HG02884 (cell line): ENCODE measurements at regions not wholly inside any gene's neighbourhood (a gene's known extent, or its start where the extent isn't known, plus 50 kb on each side); places are given as distances from the start of the nearest gene placed in this dataset.
A peak's percentile ranks its signal among the peaks of the same experiment; 100 is the strongest.

Experiments
- ATAC-seq: cut with Tn5 transposase; IDR thresholded peaks from one replicate; pipeline ENCODE4 v1.9.1; 2021; ENCODE audit warnings: mild to moderate bottlenecking, moderate library complexity; ENCODE audit not compliant: unreplicated experiment

DNA sequence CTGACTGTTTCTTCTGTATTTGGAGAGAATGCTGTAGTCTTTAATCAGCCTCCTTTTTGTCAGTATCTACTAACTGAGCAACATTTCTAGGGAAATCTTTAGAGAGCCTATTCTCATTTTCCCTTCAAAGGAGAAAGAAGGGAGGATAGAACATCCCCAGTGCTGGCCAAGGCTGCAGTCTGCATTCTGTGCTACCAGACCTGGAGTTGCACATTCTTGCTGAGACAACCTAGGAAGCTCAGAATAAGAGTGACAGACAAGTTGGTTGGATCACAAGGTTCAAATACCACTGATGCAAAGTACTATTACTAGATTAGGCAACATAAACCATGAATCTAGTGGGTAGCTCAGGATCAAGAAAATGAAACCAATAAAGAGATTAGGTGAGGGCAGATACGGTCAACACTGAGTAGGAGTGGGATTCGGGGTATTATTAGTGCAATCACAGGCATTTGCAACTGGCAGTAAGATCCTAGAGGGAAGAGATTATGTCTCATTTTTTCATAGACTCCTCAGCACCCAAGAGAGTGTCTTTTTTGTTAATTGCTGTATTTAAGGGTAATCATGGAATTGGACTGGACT lies 213.5 kb upstream of the FAM83B start:
- ATAC-seq = no peak

GRCh38 chr6:54633601-54634000 lies 213.0 kb upstream of the FAM83B start:
- ATAC-seq = no peak

DNA sequence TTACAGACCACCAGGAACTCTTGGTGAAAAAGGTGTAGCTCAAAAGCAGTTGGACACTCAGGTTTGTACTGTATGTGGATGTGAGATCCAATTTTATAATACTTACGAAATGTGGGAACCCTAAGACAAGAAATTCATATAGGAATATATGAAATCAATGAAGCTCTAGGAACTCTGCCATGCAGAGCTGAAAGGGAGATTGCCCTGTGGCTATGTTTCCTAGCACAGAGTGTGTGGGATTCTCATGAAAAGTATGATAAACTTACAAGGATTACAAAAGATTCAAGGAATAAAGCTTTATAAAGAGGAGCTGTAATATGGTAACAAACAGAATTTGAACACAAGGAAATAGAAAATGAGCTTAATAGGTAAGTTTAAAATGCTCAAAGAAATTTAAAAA lies 205.7 kb upstream of the FAM83B start:
- no peak for ATAC-seq

- no peak for ATAC-seq
Observed at GRCh38 chr6:54646069-54646950, 200.3 kb upstream of the FAM83B start.

DNA sequence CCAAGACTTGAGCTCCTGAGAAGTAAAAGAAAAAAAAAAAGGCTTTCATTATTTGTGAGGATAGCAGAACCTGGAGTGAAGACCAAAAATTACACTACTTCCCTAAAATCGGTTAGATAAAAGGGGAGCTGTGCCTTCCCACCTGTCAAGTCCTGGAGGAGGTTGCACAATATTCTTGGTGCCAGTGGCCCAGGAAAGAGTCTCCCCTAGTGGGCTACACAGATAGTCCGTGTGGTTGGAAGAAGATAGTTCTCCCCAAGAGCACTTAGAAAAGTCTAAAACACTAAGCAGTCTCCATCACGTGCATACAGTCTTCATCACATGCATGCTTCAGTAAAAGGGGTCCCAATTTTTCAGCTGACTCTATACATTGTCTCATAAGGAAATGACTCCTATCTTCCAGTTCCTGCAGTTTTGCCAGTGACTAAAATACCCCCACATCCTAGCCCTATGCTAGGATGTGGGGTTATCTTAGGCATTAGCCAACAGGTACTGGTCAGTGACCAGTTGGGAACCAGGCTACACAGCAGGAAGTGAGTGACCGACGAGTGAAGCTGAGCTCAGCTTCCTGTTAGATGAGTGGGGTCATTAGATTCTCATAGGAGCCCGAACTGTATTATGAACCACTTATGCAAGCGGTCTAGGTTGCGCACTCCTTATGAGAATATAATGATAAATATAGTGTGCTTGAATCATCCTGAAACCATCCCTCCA lies 199.5 kb upstream of the FAM83B start:
- ATAC-seq = no peak

DNA sequence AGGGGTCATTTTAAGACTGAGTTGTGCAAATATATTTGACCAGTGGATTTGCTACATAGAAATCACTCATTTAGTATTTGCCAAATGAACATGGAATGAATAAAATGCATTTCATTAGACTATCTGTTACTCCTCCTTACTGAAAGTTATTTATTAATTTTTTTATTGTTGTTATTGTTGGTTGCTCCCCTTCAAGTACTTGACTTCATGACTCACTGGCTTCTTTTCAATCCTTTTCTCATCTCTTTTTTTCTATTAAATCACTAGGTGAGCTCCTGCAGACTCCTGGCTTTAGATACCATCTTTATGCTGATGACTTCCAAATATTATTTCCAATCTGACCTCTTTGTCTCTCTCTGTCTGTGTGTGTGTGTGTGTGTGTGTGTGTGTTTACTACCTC lies 192.2 kb upstream of the FAM83B start:
- no peak for ATAC-seq

GRCh38 chr6:54655162-54655561 lies 191.4 kb upstream of the FAM83B start:
- ATAC-seq = no peak

DNA sequence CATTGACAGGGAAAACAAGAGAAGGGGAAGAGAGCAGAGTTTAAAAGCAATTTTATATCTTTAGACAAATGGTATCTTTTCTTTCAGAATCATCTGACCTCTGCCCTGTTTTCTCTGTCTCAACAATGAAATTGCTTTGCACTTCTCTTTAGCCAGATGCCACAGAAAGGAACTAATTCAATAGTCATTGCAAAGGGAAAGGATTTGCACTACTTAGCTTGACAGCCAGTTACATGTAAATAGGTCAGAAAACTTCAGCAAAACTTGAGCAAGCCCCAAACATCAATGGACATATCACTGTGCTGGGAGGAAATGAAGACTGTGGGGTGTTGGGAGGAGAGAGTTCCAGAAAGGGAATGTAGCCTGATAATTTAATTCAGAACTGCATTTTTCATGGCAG lies 181.3 kb upstream of the FAM83B start:
- ATAC-seq = no peak

DNA sequence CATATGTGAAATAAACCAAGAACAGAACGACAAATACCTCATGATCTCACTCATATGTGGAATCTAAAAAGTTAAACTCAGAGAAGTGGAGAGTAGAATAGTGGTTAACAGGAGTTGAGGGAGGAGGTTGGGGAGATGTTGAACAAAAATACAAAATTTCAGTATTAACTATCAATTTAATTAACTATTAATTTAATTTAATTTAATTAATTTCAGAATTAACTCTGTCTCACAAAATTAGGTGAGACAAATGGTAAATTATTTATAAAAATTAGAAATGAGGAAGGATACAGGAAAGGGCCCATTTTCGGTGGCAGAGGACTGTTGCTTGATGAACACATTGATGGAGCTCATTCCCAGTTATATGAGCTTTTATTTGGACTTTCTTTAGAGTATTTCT lies 166.0 kb upstream of the FAM83B start:
- ATAC-seq = no peak

- no peak for ATAC-seq
Observed at GRCh38 chr6:54681267-54681666, 165.3 kb upstream of the FAM83B start.

- no peak for ATAC-seq
Observed at GRCh38 chr6:54681987-54682386, 164.6 kb upstream of the FAM83B start.

DNA sequence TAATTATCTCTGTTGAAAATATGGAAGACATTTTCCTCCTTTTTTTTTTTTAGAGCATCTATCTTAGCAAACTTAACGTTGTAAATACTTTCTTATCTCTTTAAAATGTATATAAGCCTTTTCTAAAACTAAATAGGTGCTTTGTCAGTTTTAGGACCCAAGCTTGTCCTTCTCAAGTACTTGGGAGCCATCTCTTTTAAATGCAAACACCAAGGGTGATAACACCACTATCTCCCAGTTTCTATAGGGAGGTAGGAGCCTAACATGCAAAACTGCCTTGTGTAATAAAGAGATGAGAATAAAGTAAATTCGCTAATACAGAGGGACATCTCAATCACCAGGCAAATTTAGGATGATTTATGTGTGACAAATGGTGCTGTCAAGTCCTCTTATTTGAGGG lies 157.0 kb upstream of the FAM83B start:
- no peak for ATAC-seq

GRCh38 chr6:54690596-54690995 lies 156.0 kb upstream of the FAM83B start:
- ATAC-seq = no peak

- no peak for ATAC-seq
Observed at GRCh38 chr6:54694928-54695532, 151.5 kb upstream of the FAM83B start.

- no peak for ATAC-seq
Observed at GRCh38 chr6:54695815-54696214, 150.8 kb upstream of the FAM83B start.

GRCh38 chr6:54697424-54697823 lies 149.1 kb upstream of the FAM83B start:
- no peak for ATAC-seq

DNA sequence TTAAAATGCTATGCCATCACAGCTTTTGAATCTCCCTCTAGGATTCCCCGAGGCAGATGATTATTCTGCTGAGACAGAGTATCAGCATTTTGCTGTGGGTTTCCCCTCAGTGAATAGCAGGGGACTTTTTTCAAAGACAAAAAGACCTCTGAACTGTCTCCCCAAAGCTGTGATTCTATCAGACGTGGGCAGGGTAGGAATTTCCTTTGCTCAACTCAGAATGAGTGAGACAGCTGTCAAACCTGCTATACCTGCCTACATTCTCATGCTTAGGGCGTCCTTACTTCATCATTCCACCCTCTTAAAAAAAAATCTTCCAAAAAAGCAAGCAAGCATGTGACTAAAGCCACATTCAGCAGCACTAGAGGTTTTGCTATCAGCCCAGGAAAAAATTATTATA lies 147.6 kb upstream of the FAM83B start:
- peak; percentile 88 for ATAC-seq

DNA sequence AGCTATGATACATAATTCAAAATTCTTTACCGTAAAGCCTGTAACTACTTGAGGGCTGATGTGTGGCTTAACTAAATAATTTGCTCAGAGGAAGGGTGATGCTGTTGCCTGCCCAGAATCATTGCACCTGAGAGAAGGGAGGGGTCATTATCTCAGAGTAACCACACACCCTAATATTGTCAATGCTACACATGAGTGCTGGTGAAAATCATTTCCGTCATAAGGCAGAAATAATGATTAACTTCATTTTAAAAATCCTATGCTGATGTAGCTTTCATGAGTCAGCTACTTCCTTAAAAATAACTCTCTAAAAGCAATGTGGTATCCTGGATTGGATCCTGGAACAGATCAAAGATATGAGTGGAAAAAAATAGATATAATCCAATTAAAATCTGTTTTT lies 146.4 kb upstream of the FAM83B start:
- no peak for ATAC-seq

DNA sequence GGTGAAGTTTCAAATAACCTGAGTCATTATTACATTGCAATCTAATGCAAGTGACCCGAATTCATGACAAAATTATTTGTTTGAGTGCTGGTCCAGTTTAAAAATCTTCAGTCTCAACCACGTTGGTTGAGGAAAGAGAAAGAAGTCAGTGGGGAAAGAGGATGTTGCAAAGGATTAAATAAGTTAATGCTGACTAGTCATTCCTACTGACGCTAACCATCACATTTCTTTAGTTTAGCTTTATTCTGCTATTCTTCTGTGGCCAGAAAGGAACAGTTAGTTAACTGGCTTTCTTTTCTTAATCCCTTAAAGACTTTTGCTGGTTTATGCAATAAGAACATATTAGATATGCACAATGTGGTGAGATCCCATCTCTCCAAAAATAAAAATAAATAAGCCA lies 143.8 kb upstream of the FAM83B start:
- ATAC-seq = no peak

- no peak for ATAC-seq
Observed at GRCh38 chr6:54706391-54706790, 140.2 kb upstream of the FAM83B start.

DNA sequence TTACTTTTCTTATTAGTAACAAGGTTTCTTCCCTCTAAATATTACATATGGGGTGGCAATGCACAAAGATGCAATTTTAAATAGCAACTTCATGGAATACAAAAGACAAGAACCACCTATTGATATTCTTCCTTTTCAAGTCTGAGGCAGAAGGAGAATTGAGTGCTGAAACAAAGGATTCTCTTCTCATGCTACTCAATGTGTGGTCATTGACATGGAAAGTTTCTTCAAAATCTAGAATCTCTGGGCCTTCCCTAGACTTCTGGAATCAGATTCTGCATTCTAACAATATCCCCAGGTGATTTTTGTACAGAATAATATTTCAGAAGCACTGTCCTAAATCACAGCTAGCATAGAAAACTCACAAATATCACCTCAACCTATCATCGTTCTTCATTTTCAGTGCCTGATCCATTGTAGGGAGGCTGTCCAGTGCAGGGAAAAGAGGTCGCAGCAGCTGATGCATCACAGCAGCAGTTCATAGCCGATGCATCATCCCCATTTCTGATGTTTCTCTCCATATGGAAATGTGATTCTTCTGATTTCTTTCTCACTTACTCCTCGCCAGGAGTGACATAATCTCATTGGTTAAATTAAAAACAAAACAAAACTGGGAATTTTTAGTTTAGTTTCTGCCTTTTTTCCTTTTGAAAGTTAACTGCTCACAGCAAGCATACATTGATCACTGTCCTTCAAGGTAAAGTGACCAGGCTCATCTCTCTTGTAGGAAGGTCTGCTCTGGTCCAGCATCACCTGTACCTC lies 139.5 kb upstream of the FAM83B start:
- ATAC-seq = no peak
